ENCODE measurements at regions not wholly inside any gene's neighbourhood (a gene's known extent, or its start where the extent isn't known, plus 50 kb on each side); places are given as distances from the start of the nearest gene placed in this dataset.

DNA sequence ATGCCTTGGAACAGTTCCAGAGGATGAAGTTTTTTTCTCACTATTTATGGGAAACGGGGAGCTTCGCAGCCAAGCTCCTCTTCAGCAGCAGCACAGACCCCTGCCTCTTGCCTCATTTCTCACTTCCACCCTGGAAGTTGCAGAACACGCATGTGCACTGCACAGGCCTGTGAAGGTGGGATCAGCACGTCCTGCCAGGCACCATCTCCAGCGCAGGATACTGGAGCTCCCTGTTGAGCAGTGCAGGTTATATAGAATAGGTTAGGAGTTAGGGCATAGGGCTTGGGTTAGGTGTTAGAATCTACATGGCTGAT lies 110.1 kb upstream of the CENPE start:
- Histone ChIP-seq H3K36me3 (ENCODE audit: control insufficient read depth, insufficient read depth, low read length) (no peaks in the 10 kb centered on the region), H3K9me3 (ENCODE audit: control insufficient read depth, low read length) (no peaks in the 10 kb centered on the region), H3K27ac (ENCODE audit: low read depth, low read length, severe bottlenecking) (no peak overlapping the region), H3K4me1 (ENCODE audit: control insufficient read depth, insufficient read depth, low read length, poor library complexity, severe bottlenecking) (peaks cover 5% of the 10 kb centered on the region), H3K4me3 (ENCODE audit: extremely low read depth, insufficient read depth, low read length, poor library complexity, severe bottlenecking) (no peak overlapping the region)
- WGBS, 2 experiments (ENCODE audit: insufficient coverage in 2 of 2): 90% methylated on average over 3 of the region's 5 CpGs; no CpG with 5 or more reads in 1 of the 2 experiments

DNA sequence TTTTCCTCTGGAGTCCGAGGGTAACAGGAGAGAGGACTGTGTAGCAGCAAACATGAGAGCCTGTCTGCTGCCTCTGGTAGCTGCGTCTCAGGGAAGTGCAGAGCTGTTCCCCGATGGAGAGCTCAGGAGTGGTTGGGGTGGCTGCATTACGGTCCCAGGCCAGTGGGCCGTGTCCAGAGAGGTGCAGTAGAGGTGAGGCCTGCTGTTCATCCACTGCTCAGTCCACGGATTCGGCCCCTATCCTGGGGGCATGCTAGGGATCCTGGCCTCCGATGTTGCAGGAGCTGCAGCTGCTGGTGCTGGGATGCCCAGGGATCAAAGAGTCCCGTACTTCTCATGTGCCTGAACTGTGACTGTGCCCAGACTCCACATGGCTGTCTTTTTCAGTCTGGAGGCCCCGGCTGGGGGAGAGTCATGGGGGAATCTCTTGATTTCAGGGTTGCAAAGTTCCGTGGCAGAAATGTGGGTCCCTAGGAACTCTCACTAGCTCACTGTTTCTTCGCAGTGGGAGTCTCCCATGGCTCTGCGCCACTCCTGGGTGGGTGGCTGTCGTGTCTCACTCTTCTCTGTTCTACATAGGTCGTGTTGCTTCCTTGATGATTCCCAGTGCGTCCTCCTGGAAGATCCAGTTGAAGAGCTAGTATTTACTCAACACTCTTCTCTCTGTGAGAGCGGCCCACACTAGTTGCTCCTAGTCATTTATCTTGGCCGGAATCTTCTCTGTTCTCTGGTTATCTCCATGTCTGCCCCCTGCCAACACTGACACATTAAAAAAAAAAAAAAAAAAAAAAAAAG lies 109.5 kb upstream of the CENPE start:
- Histone ChIP-seq H3K4me1 (ENCODE audit: control insufficient read depth, insufficient read depth, low read length, poor library complexity, severe bottlenecking) (peaks cover 5% of the 10 kb centered on the region), H3K4me3 (ENCODE audit: extremely low read depth, insufficient read depth, low read length, poor library complexity, severe bottlenecking) (no peak overlapping the region), H3K9me3 (ENCODE audit: control insufficient read depth, low read length) (no peaks in the 10 kb centered on the region), H3K27ac (ENCODE audit: low read depth, low read length, severe bottlenecking) (peak overlapping the region; percentile 36), H3K36me3 (ENCODE audit: control insufficient read depth, insufficient read depth, low read length) (no peaks in the 10 kb centered on the region)
- 90 to 91% methylated on average over 17 of the region's 18 CpGs for WGBS, 2 experiments (ENCODE audit: insufficient coverage in 2 of 2)

DNA sequence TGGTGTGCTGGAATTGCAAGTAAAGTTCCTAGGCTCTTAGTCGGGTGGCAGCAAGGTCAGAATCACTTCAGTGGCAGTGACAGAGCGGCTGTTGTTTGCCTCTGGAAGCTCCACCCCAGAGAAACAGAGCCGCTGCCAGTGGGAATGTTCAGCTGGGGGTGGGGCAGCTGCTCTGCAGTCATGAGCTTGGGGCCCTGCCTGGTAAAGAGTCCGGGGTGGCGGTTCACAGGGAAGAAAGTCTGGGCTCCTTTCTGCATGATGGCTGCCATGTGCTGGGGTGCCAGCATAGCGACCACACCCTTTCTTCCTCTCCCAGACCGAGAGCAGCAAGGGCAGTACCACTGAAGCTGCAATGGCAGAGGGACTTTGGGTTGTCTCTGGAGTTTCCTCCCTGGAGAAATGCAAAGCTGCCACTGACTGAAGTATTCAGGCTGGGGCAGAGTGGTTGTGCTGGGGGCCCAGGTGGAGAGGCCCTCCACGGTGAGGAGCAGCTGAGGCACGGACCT lies 108.8 kb upstream of the CENPE start:
- Histone ChIP-seq H3K36me3 (ENCODE audit: control insufficient read depth, insufficient read depth, low read length) (no peaks in the 10 kb centered on the region), H3K4me1 (ENCODE audit: control insufficient read depth, insufficient read depth, low read length, poor library complexity, severe bottlenecking) (peaks cover 5% of the 10 kb centered on the region), H3K4me3 (ENCODE audit: extremely low read depth, insufficient read depth, low read length, poor library complexity, severe bottlenecking) (no peak overlapping the region), H3K27ac (ENCODE audit: low read depth, low read length, severe bottlenecking) (peak overlapping the region; percentile 69), H3K9me3 (ENCODE audit: control insufficient read depth, low read length) (no peaks in the 10 kb centered on the region)
- WGBS, 2 experiments (ENCODE audit: insufficient coverage in 2 of 2): 56 to 91% methylated on average over 4 to 7 of the region's 9 CpGs

DNA sequence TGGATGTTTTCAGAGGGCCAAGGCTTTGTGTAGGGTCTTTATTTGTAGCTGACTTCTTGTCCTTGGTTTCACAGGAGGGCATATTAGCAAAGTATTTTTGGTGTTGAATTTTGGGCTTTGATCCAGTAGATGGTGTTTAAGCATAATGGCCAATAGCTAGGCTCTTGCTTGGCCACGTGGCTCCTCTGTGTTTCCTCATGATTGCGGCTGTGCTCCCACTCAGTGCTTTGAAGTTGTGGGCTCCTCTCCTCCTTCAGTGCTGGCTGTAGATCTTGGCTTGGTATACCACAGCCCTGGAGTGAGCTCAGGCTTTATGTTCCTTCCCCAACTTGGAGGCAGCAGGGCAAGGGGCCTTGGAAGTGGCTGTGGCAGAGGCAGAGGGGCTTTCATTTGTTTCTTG lies 107.2 kb upstream of the CENPE start:
- H3K4me1 ChIP-seq (ENCODE audit: control insufficient read depth, insufficient read depth, low read length, poor library complexity, severe bottlenecking): peaks cover 5% of the 10 kb centered on the region
- no peak overlapping the region for H3K27ac ChIP-seq (ENCODE audit: low read depth, low read length, severe bottlenecking)
- H3K9me3 ChIP-seq (ENCODE audit: control insufficient read depth, low read length): no peaks in the 10 kb centered on the region
- WGBS, 2 experiments (ENCODE audit: insufficient coverage in 2 of 2): 75 to 90% methylated on average over 2 of the region's 2 CpGs
- no peak overlapping the region for H3K4me3 ChIP-seq (ENCODE audit: extremely low read depth, insufficient read depth, low read length, poor library complexity, severe bottlenecking)
- no peaks in the 10 kb centered on the region for H3K36me3 ChIP-seq (ENCODE audit: control insufficient read depth, insufficient read depth, low read length)

DNA sequence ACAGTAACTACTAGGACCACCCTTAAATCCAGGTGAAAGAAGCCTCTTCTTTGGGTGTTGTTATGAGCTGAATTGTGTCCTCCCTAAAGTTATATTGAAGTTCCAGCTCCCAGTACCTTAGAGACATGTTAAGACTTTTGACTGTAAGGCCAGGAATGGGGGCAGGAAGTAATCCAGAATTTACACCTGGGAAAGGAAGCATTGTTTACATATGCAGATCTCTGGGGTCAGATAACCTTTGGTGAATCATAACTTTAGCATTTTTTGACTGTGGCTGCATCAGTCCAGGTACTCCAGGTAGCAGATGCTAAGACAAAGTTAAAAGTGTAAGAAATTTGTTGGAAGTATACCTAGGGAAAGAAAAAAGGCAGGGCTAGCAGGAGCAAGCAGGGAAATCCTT lies 104.9 kb upstream of the CENPE start:
- Histone ChIP-seq H3K27ac (ENCODE audit: low read depth, low read length, severe bottlenecking) (no peak overlapping the region), H3K36me3 (ENCODE audit: control insufficient read depth, insufficient read depth, low read length) (no peaks in the 10 kb centered on the region), H3K9me3 (ENCODE audit: control insufficient read depth, low read length) (no peaks in the 10 kb centered on the region), H3K4me1 (ENCODE audit: control insufficient read depth, insufficient read depth, low read length, poor library complexity, severe bottlenecking) (peaks cover 5% of the 10 kb centered on the region), H3K4me3 (ENCODE audit: extremely low read depth, insufficient read depth, low read length, poor library complexity, severe bottlenecking) (no peak overlapping the region)

DNA sequence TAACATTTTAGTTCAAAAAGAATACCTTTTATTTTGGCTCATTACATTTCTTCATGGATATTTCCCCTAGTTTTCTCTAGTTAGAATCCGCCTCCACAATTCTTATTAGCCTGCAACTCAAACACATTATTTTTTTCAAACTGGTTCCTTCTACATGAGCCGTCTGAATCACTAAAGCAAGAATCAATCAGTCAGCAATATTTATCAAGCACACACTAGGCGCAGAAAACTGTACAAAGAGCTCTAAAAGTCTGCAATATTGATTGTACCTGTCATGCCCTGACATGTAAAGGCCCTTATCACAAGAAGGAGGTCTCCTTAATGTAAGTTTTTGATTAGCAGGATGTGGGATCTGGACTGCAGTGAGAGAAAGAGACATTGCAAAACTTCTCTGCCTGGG lies 94.8 kb upstream of the CENPE start:
- no peak overlapping the region for H3K27ac ChIP-seq (ENCODE audit: low read depth, low read length, severe bottlenecking)
- WGBS, 2 experiments (ENCODE audit: insufficient coverage in 2 of 2): 86 to 96% methylated on average over 2 to 3 of the region's 3 CpGs
- H3K4me1 ChIP-seq (ENCODE audit: control insufficient read depth, insufficient read depth, low read length, poor library complexity, severe bottlenecking): no peaks in the 10 kb centered on the region
- no peaks in the 10 kb centered on the region for H3K36me3 ChIP-seq (ENCODE audit: control insufficient read depth, insufficient read depth, low read length)
- no peaks in the 10 kb centered on the region for H3K9me3 ChIP-seq (ENCODE audit: control insufficient read depth, low read length)
- H3K4me3 ChIP-seq (ENCODE audit: extremely low read depth, insufficient read depth, low read length, poor library complexity, severe bottlenecking): no peak overlapping the region

DNA sequence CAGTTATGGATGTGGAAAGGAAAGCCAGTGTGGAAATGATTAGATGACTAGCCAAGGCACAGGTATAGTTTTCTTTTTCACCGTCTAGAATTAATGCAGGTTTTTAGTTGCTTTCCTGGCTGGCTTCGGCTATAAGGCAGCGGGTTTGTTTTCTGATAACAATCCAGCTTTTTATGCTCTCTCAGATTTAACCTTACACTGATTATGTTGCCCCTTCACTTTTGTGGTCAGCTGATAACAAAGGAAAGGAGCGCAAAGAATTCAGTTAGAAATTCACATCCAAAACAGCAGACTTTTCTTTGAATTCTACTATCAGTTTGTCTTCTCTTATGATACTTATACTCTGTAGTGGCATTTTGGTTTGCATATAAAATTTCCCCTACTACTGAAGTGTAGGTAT lies 94.2 kb upstream of the CENPE start:
- no peak overlapping the region for H3K27ac ChIP-seq (ENCODE audit: low read depth, low read length, severe bottlenecking)
- H3K36me3 ChIP-seq (ENCODE audit: control insufficient read depth, insufficient read depth, low read length): no peaks in the 10 kb centered on the region
- no peaks in the 10 kb centered on the region for H3K4me1 ChIP-seq (ENCODE audit: control insufficient read depth, insufficient read depth, low read length, poor library complexity, severe bottlenecking)
- WGBS, 2 experiments (ENCODE audit: insufficient coverage in 2 of 2): 90 to 96% methylated on average over 2 to 4 of the region's 4 CpGs
- no peak overlapping the region for H3K4me3 ChIP-seq (ENCODE audit: extremely low read depth, insufficient read depth, low read length, poor library complexity, severe bottlenecking)
- no peaks in the 10 kb centered on the region for H3K9me3 ChIP-seq (ENCODE audit: control insufficient read depth, low read length)

DNA sequence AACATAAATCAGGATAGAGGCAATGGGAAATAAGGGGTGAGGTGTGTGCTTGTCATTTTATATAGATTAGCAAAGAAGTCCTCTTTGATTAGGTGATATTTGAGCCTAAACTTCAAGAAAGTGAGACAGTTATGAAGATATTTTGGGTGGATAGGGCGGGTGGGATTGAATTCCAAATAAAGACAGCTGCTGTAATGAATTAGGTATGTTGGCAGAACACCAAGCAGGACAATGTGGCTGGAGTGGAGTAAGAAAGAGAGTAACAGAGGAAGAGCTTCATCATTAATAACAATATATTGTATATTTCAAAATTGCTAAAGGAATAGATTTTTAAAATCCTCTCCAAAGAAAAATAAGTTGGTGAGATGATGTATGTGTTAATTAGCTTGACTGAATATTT lies 91.0 kb upstream of the CENPE start:
- no peaks in the 10 kb centered on the region for H3K9me3 ChIP-seq (ENCODE audit: control insufficient read depth, low read length)
- no peaks in the 10 kb centered on the region for H3K4me1 ChIP-seq (ENCODE audit: control insufficient read depth, insufficient read depth, low read length, poor library complexity, severe bottlenecking)
- 88% methylated on average over 1 of the region's 1 CpG; no CpG with 5 or more reads in 1 of the 2 experiments for WGBS, 2 experiments (ENCODE audit: insufficient coverage in 2 of 2)
- H3K36me3 ChIP-seq (ENCODE audit: control insufficient read depth, insufficient read depth, low read length): no peaks in the 10 kb centered on the region
- no peak overlapping the region for H3K4me3 ChIP-seq (ENCODE audit: extremely low read depth, insufficient read depth, low read length, poor library complexity, severe bottlenecking)
- H3K27ac ChIP-seq (ENCODE audit: low read depth, low read length, severe bottlenecking): no peak overlapping the region

DNA sequence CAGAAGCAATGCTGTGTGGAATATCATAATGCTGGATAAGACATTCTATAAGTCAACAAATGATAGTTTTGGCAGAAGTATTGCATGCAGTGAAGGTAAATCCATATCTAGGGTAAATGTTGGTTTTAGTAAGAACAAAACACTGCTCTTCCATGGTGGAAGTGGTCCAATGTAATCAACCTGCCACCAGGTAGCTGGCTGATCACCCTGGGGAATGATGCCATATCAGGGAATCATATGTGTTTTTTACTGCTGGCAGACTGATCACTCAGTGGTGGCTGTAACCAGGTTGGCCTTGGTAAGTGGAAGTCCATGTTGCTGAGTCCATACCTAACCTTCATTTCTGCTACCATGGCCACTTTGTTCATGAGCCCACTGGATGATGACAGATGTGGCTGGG lies 74.0 kb upstream of the CENPE start:
- no peak overlapping the region for H3K4me3 ChIP-seq (ENCODE audit: extremely low read depth, insufficient read depth, low read length, poor library complexity, severe bottlenecking)
- H3K4me1 ChIP-seq (ENCODE audit: control insufficient read depth, insufficient read depth, low read length, poor library complexity, severe bottlenecking): no peaks in the 10 kb centered on the region
- H3K9me3 ChIP-seq (ENCODE audit: control insufficient read depth, low read length): peaks cover 6% of the 10 kb centered on the region
- no peak overlapping the region for H3K27ac ChIP-seq (ENCODE audit: low read depth, low read length, severe bottlenecking)
- no peaks in the 10 kb centered on the region for H3K36me3 ChIP-seq (ENCODE audit: control insufficient read depth, insufficient read depth, low read length)

DNA sequence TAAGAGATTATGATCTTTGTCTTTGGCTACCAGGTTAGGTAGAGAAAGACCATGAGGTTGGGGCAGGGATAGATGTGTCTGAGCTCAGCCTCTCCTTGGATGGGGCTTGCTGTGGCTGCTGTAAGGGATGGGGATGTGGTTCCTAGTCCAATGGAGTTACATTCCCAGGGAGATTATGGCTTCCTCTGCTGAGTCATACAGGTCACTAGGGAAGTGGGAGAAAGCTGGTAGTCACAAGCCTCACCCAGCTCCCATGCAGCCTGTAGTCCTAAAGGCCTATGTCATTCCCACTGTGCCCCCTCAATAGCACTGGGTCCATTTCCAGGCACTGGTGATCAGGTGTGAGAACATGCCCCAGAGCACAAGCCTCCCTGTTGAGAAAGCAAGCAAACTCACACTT lies 70.6 kb upstream of the CENPE start:
- Histone ChIP-seq H3K27ac (ENCODE audit: low read depth, low read length, severe bottlenecking) (no peak overlapping the region), H3K4me1 (ENCODE audit: control insufficient read depth, insufficient read depth, low read length, poor library complexity, severe bottlenecking) (no peaks in the 10 kb centered on the region), H3K9me3 (ENCODE audit: control insufficient read depth, low read length) (peaks cover 6% of the 10 kb centered on the region), H3K36me3 (ENCODE audit: control insufficient read depth, insufficient read depth, low read length) (no peaks in the 10 kb centered on the region), H3K4me3 (ENCODE audit: extremely low read depth, insufficient read depth, low read length, poor library complexity, severe bottlenecking) (no peak overlapping the region)

DNA sequence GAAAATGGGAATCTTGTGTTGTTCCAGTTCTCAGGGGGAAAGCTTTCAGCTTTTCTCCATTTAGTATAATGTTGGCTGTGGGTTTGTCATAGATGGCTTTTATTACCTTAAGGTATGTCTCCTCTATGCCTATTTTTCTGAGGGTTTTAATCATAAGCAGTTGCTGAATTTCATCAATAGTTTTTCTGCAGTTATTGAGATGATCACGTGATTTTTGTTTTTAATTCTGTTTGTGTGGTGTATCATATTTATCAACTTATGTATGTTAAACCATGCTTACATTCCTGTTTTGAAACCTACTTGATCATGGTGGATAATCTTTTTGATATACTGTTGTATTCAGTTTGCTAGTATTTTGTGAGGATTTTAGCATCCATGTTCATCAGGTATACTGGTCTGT lies 66.8 kb upstream of the CENPE start:
- Histone ChIP-seq H3K4me3 (ENCODE audit: extremely low read depth, insufficient read depth, low read length, poor library complexity, severe bottlenecking) (no peak overlapping the region), H3K9me3 (ENCODE audit: control insufficient read depth, low read length) (no peaks in the 10 kb centered on the region), H3K4me1 (ENCODE audit: control insufficient read depth, insufficient read depth, low read length, poor library complexity, severe bottlenecking) (no peaks in the 10 kb centered on the region), H3K27ac (ENCODE audit: low read depth, low read length, severe bottlenecking) (no peak overlapping the region), H3K36me3 (ENCODE audit: control insufficient read depth, insufficient read depth, low read length) (no peaks in the 10 kb centered on the region)
- WGBS, 2 experiments (ENCODE audit: insufficient coverage in 2 of 2): no CpG with 5 or more reads among the region's 1 CpG
